Ovary (tissue), 7 donors: ENCODE measurements at regions not wholly inside any gene's neighbourhood (a gene's known extent, or its start where the extent isn't known, plus 50 kb on each side); places are given as distances from the start of the nearest gene placed in this dataset.

ENCODE experiments used
- DNase-seq, 5 donors: peaks; one replicate each; pipeline ENCODE4 v3.0.0-alpha.2; 2019 to 2020
- H3K27ac ChIP-seq, 2 donors: fragments of 200-600 bp; one replicate each; pipeline versions ENCODE4 v1.5.1 to v1.8.0; 2019 to 2022
- H3K27me3 ChIP-seq: fragments of 200-600 bp; one replicate; pipeline ENCODE4 v1.8.0; 2022
- H3K36me3 ChIP-seq: fragments of 200-600 bp; sonication (generic); one replicate; pipeline ENCODE4 v1.5.1; 2019
- H3K4me1 ChIP-seq: one replicate; pipeline ENCODE4 v1.8.1; 2013; ENCODE audit warnings: mild to moderate bottlenecking, moderate library complexity; ENCODE audit not compliant: insufficient read depth
- H3K4me3 ChIP-seq: fragments of 200-600 bp; sonication (generic); one replicate; pipeline ENCODE4 v1.5.1; 2017
- H3K9me3 ChIP-seq, 2 donors: fragments of 200-600 bp in 1 of 2; sonication (generic) in 1 of 2; one replicate each; pipeline versions ENCODE4 v1.5.1 to v1.8.1; 2013 to 2019; ENCODE audit warnings: mild to moderate bottlenecking in 1 of 2, moderate library complexity in 1 of 2
- CTCF ChIP-seq, 3 donors: fragments of 450-650 bp in 2 of 3; fragments of 200-600 bp in 1 of 3; IDR thresholded peaks; one replicate each; pipeline versions ENCODE4 v1.5.1 to v1.8.0; 2016 to 2022; ENCODE audit warnings: antibody characterized with exemption in 3 of 3, mild to moderate bottlenecking in 1 of 3
- EP300 ChIP-seq: sonication (generic); formaldehyde crosslinking; IDR thresholded peaks from one replicate; pipeline ENCODE4 v1.6.1; 2017; ENCODE audit warnings: antibody characterized with exemption
- POLR2A ChIP-seq: fragments of 450-650 bp; IDR thresholded peaks from one replicate; pipeline ENCODE4 v1.6.1; 2017; ENCODE audit warnings: antibody characterized with exemption, mild to moderate bottlenecking, moderate library complexity
- WGBS, 3 donors: extraction: QIAGEN DNeasy Blood & Tissue Kit in 1 of 3; methylation state at CpG; one replicate each; pipeline versions ENCODE4 v1.1.5 to v1.1.7; 2013 to 2017; 5-methylcytosine and 5-hydroxymethylcytosine counted together
- intact Hi-C, 4 donors: fragments of 100-400 bp; cut with DNase I; formaldehyde crosslinking; loops; one replicate each; pipeline versions ENCODE4 v1.11.0 to v1.15.1; 2022 to 2023
- donor health status: DM: no; HTN: no; CAD: no; lungs with moderate emphysema.
- donor health status: DM: no; HTN: no; CAD: no.
- donor health status: Bipolar disorder and iron deficiency.
- donor health status: DM: no; HTN: no; CAD: no.
- donor health status: DM: yes; HTN: yes; CAD: no.

- H3K4me1 ChIP-seq, result no peaks in the 10 kb centered on the region
- intact Hi-C loops, result no loop called here
- H3K4me3 ChIP-seq, result no peak overlapping the region
- no peak for DNase-seq
- no peaks in the 10 kb centered on the region for H3K27me3 ChIP-seq
- 94 to 97% (median 96%) methylated on average over 6 of the region's 6 CpGs for WGBS, 3 donors
- no peaks in the 10 kb centered on the region for H3K36me3 ChIP-seq
- no peak for TF ChIP-seq CTCF (IDR thresholded peaks at IDR 0.05)
- no peak for TF ChIP-seq POLR2A
- no peak for TF ChIP-seq EP300
- no peak overlapping the region for H3K27ac ChIP-seq
- no peaks in the 10 kb centered on the region for H3K9me3 ChIP-seq
These were observed 100.9 kb upstream of the TMEM170B start for GRCh38 chr6:11436508-11437096.

DNA sequence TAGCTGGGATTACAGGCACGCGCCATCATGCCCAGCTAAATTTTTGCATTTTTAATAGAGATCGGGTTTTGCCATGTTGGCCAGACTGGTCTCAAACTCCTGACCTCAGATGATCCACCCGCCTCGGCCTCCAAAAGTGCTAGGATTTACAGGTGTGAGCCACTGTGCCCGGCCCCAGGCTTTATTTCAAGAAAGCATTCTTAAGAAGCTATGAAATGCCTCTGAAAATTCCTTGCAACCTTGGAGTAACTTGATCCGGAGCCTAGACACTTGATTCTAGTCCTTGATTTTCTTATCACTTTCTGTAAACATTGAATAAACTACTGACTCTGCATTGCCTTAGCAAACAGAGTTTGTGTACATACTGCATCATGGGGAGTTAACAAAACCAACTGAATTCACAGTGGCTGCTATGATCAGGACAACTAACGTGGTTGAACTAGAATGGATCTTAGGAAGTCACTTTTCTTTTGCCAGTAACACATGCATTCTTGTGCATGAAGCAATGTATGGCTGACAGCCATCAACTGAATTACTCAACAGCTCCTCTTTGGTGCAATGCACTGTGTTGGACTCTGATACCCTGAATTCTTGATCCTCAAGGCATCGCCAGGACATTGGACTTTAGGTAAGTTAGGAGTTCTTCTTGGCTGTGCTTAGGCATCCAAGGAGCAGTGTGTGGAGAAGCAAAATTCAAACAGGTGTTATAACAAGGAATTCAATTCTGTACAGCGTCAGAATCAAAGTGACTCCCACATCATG is 102.8 kb upstream of the TMEM170B start:
- intact Hi-C loops, result no loop called here
- Histone ChIP-seq H3K27ac (no peak overlapping the region), H3K36me3 (no peaks in the 10 kb centered on the region), H3K4me3 (no peak overlapping the region), H3K4me1 (no peaks in the 10 kb centered on the region), H3K9me3 (no peaks in the 10 kb centered on the region), H3K27me3 (no peaks in the 10 kb centered on the region)
- no peak for DNase-seq
- TF ChIP-seq POLR2A, result no peak
- no peak for TF ChIP-seq EP300
- no peak for TF ChIP-seq CTCF (IDR thresholded peaks at IDR 0.05)
- WGBS, 3 donors, result 79 to 80% (median 79%) methylated on average over 10 of the region's 10 CpGs

DNA sequence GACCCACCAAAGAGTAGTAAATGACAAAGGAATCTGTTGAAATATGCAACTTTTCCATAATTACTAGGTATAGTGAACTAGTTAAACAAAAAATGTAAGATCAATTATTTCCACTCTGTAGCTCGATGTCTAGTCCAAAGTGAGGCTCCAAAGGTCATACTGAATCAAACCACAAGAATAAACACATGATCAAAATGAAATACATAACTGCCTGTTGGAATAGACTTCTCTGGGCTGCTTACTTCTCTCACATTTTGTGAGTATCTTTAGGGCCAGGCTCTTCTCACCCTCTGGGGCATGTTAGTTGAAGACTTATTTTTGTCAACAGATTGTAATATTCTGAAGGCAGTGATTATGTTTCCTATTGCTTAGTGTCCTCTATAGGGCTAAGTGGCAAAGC is 103.7 kb upstream of the TMEM170B start:
- DNase-seq, result no peak
- Histone ChIP-seq H3K4me3 (no peak overlapping the region), H3K9me3 (no peaks in the 10 kb centered on the region), H3K36me3 (no peaks in the 10 kb centered on the region), H3K27ac (no peak overlapping the region), H3K4me1 (no peaks in the 10 kb centered on the region), H3K27me3 (no peaks in the 10 kb centered on the region)
- WGBS, 3 donors, result 10 to 28% (median 22%) methylated on average over 1 of the region's 1 CpG
- TF ChIP-seq EP300 (no peak), POLR2A (no peak), CTCF (IDR thresholded peaks at IDR 0.05) (no peak)
- intact Hi-C loops, result no loop called here

GRCh38 chr6:11432713-11433450 is 104.7 kb upstream of the TMEM170B start:
- H3K4me1 ChIP-seq, result no peaks in the 10 kb centered on the region
- WGBS, 3 donors, result 38 to 64% (median 51%) methylated on average over 1 of the region's 1 CpG

More at GRCh38 chr6:11432713-11433450, 104.7 kb upstream of the TMEM170B start:
- TF ChIP-seq EP300 (no peak), CTCF (IDR thresholded peaks at IDR 0.05) (no peak), POLR2A (no peak)
- no peak for DNase-seq
- intact Hi-C loops, result no loop called here
- Histone ChIP-seq H3K36me3 (no peaks in the 10 kb centered on the region), H3K4me3 (no peak overlapping the region), H3K27me3 (no peaks in the 10 kb centered on the region), H3K27ac (no peak overlapping the region), H3K9me3 (no peaks in the 10 kb centered on the region)
